ENCODE measurements at regions not wholly inside any gene's neighbourhood (a gene's known extent, or its start where the extent isn't known, plus 50 kb on each side); places are given as distances from the start of the nearest gene placed in this dataset.

- no peak for DNase-seq
These were observed 139.2 kb downstream of the LINC00632 start for GRCh38 chrX:140848800-140849199.

DNA sequence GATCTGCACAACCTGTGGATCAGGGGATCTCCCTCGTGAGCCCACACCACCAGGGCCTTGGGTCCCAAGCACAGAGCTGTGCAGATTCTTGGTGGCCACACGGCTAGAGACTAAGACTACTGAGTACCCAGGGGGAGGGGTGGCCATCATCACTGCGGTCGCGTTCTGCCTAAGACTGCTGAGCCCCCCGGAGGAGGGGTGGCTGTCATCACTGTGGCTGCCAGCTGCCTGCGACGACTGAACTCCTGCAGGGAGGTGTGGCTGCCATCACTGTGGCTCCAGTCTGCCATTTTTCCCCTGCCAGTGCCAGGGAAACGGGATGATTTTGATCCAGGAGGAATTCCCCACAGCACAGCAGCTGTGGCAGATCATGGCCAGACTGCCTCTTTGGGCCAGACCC lies 141.7 kb upstream of the SPANXB1 start:
- DNase-seq, result no peak

DNA sequence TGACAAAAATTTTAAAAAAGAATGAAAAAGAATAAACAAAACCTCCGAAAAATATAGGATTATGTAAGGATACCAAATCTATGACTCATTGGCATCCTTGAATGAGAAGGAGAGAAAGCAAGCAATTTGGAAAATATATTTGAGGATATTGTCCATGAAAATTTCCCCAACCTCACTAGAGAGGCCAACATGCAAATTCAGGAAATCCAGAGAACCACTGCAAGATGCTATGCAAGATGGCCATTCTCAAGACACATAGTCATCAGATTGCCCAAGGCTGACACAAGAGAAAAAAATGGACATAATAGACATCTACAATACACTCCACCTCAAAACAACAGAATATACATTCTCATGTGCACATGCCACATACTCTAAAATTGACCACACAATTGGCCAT lies 135.9 kb upstream of the SPANXB1 start:
- no peak for DNase-seq

DNA sequence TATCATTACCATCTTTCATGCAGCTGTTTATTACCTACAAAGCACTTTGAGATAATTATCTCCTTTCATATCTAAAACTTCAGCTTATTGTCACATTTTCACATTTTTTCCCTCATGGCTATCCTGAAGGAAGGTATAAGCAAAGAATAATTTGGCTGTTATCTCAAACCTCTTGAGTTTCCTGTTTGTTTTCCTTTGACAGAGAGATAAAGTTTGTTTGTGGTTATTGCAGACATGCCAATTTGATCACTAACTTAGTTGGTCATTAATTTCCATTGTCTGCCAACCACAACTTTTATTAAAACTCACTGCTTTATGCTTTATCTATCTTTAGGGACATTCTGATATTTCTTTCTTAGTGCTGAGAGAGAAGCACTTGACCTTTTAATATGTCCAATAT lies 89.8 kb upstream of the SPANXB1 start:
- DNase-seq, result no peak

GRCh38 chrX:140913802-140914501 lies 88.4 kb upstream of the SPANXB1 start:
- no peak for DNase-seq

- no peak for DNase-seq
These were observed 85.5 kb upstream of the SPANXB1 start for GRCh38 chrX:140916872-140917271.

DNA sequence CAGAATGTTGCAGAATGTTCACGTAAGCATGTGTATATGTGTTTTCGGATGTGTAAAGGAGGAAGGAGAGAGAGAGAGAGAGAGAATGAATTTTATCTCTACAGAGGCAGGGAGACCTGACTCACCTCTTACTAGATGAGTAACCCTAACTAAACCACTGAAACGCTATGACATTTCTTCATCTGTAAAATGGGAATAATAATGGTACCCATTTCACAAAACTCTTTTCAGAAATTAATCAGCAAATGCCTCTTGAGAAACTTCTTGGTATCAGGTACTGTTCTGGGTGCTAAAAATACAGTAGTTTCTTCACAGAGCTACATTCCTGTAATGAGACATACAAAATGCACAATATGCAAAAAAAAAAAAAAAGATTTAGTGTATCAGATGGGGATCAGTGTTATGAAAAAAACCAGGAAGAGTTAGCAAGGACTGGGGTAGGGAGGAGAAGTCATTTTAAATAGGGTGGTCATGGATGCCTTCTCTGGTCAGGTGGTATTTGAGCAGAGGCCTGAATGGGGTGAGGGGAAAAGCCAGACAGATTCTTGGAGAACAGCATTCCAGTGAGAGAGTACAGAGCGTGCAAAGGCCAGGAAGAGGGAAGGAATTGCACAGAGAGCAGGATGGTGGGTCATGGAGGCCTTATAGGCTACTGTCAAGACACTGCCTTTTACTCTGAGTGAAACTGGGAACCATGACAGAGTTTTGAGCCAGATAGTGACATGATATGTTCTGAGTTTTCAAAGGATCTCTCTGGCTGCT lies 84.9 kb upstream of the SPANXB1 start:
- no peak for DNase-seq

DNA sequence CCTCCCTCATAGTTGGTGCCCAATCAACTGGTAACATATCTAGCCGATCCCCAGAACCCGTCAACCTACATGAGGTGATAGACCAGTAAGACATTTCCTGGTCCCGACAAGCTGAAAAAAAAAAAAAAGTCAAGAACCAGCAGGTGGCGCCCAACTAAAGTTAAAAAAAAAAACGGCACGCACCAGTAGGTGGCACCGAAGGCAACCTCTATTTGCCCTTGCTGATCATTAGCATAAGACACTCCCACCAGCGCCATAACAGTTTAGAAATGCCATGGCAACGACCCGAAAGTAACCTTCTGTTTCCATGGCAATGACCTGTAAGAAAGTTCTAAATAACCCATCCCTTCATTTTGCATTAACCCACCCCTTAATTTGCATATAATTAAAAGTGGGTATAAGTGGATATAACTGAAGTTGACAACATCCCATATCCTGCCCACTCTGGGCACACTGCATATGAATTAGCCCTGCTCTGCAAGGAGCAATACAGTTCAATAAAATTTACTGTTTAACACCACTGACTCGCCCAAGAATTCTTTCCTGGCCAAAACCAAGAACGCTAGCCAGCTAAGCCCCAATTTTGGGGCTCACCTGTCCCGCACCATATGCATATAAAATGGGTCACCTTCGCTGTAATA lies 83.9 kb upstream of the SPANXB1 start:
- DNase-seq, result peak; percentile 30

- DNase-seq, result no peak
These were observed 82.0 kb upstream of the SPANXB1 start for GRCh38 chrX:140920416-140920815.

- DNase-seq, result no peak
These were observed 79.3 kb upstream of the SPANXB1 start for GRCh38 chrX:140923118-140923517.

- DNase-seq, result no peak
These were observed 73.7 kb upstream of the SPANXB1 start for GRCh38 chrX:140928739-140929138.

DNA sequence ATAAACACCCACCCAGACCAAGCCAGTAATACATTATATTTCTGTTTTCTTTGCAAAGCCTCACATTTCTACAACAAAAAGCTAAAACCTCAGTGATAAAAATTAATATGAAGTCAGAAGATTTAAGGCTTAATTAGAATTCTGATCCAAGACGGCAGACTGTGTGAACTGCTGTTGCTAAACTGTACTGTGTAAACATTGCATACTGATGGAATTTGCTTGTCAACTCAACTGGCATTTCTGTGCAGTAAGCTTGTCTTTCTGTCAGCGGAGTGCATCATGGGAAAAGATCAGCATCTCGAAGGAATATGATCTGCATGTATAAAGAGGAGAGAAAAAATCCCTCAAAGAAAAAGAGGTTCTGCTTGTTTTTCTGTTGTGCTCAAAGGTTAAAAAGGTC lies 69.4 kb upstream of the SPANXB1 start:
- no peak for DNase-seq

DNA sequence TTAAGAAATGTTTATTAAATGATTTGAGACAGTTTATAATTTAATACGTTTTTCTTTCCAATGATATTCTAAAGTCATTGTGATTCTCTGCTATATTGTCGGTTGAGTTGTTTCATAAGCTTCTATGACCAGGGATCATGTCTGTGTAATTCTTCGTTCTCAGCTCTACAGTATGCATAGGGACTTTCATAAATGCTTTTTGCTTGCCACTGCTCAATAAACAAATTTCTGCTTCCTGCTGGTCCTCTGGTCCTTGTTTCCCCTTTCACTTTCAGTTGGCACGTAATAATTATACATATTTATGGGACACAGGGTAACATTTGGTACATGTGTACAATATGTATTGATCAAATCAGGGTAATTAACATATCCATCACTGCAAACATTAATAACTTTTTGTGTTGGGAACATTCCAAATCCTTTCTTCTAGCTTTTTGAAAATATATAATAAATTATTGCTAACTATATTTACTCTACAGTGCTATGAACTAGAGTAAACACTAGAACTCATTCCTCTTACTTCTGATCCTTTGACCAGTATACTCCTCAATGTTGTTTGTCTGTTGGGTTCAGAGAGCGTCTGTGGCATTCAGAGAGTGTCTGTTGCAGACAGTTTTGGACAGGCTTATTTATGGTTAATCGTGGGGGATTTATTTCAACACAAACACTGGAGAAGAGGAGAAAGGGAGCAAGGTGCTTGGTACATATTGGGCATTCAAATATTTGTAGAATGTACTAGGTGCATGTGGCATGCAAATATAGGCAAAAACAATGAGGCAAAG lies 68.3 kb upstream of the SPANXB1 start:
- no peak for DNase-seq

GRCh38 chrX:140943513-140943912 lies 58.9 kb upstream of the SPANXB1 start:
- DNase-seq, result no peak

- no peak for DNase-seq
These were observed 57.7 kb upstream of the SPANXB1 start for GRCh38 chrX:140944710-140945109.

GRCh38 chrX:140948827-140949226 lies 53.6 kb upstream of the SPANXB1 start:
- no peak for DNase-seq

DNA sequence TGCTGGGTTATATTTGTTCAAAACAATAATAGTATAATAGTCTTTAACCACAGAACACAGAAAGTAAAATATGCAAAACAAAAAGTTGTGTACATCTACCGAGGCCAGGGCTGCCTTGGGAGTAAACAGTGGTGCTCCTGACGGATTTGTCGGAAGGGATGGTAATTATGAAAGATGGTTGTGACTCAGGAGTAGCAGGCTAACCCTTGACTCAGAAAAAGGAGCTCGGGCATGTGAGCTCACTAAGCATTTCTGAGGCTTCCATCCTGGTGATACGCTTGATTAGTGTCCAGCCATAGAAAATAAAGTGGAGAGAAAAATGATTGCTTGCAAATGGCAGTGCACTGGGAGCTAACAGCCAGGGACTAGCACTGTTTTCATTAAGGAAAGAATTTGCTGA lies 53.2 kb upstream of the SPANXB1 start:
- DNase-seq, result no peak

Measured in CD4-positive, alpha-beta T cell treated with Interleukin-17A for 4 hours (primary cell).